ENCODE measurements at regions not wholly inside any gene's neighbourhood (a gene's known extent, or its start where the extent isn't known, plus 50 kb on each side); places are given as distances from the start of the nearest gene placed in this dataset.

DNA sequence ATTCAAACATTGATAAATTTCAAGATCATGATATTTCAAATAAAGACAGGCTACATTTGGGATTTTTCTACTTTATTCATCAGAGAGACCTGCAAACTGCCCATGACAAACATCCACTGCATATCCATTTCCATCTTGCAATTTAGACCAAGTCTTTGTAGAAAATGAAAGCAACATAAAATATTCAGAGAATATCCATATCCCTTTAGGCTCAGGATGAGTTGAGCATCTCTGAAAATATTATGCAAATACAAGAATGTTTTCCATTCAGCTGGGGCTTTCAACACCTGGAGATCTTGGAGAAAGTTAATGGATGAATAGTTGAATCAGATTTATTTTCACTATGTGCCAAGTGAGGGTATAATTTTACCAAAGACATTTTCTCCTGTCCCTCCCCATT lies 103.4 kb downstream of the TUSC7 start:
- Histone ChIP-seq H3F3A (ENCODE audit: insufficient read depth) (no peaks in the 10 kb centered on the region), H3K4me1 (ENCODE audit: insufficient read depth) (no peaks in the 10 kb centered on the region), H3K9me3 (ENCODE audit: low read depth) (no peaks in the 10 kb centered on the region), H3K4me3 (no peak overlapping the region), H4K20me1 (ENCODE audit: insufficient read depth) (no peaks in the 10 kb centered on the region), H3K9ac (no peak overlapping the region), H3K27ac (no peak overlapping the region), H2AFZ (no peak overlapping the region), H3K4me2 (ENCODE audit: unreplicated experiment) (no peak overlapping the region), H3K9me2 (ENCODE audit: insufficient read depth) (no peaks in the 10 kb centered on the region), H3K27me3 (replicated peaks; ENCODE audit: insufficient read depth) (no peaks in the 10 kb centered on the region), H3K36me3 (ENCODE audit: low read depth) (no peaks in the 10 kb centered on the region), H3K79me2 (ENCODE audit: insufficient read depth) (no peaks in the 10 kb centered on the region)
- DNase-seq, result no peak
- no peak for TF ChIP-seq EZH2 (IDR thresholded peaks at IDR 0.05; ENCODE audit: insufficient read depth, poor library complexity, severe bottlenecking)
- TF ChIP-seq EZH2phosphoT487 (IDR thresholded peaks at IDR 0.05; ENCODE audit: insufficient read depth, low read depth), result no peak
- in situ Hi-C loops (cut with MboI), result no loop called here

DNA sequence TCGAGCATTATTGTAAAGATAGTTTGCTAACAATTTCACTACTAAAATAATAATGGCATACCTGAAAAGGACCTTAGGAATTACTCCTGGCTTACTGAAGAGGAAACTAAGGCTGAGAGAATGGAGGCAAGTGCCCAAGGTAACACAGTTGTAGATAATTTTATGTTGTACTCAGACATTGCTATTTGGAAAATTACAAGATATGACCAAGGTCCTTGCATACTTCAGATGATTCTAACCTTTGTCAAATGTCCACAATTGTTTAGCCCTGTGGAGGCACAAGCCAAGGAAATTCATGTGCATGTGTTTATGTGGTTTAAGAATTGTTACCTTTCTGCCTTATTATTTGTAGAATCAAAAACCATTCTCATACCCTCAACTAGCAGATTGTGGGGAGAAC lies 105.7 kb downstream of the TUSC7 start:
- Histone ChIP-seq H3K27me3 (replicated peaks; ENCODE audit: insufficient read depth) (no peaks in the 10 kb centered on the region), H3K4me1 (ENCODE audit: insufficient read depth) (no peaks in the 10 kb centered on the region), H3K4me3 (no peak overlapping the region), H3K27ac (no peak overlapping the region), H3K9me2 (ENCODE audit: insufficient read depth) (no peaks in the 10 kb centered on the region), H2AFZ (no peak overlapping the region), H3K4me2 (ENCODE audit: unreplicated experiment) (no peak overlapping the region), H3F3A (ENCODE audit: insufficient read depth) (no peaks in the 10 kb centered on the region), H4K20me1 (ENCODE audit: insufficient read depth) (no peaks in the 10 kb centered on the region), H3K79me2 (ENCODE audit: insufficient read depth) (no peaks in the 10 kb centered on the region), H3K9ac (no peak overlapping the region), H3K9me3 (ENCODE audit: low read depth) (no peaks in the 10 kb centered on the region), H3K36me3 (ENCODE audit: low read depth) (no peaks in the 10 kb centered on the region)
- WGBS, 2 experiments (ENCODE audit: low coverage in 1 of 2, low lambda C conversion rate in 2 of 2, missing lambda C conversion rate in 2 of 2), result 21 to 41% methylated on average over 1 of the region's 1 CpG
- TF ChIP-seq EZH2 (IDR thresholded peaks at IDR 0.05; ENCODE audit: insufficient read depth, poor library complexity, severe bottlenecking) (no peak), EZH2phosphoT487 (IDR thresholded peaks at IDR 0.05; ENCODE audit: insufficient read depth, low read depth) (no peak)
- in situ Hi-C loops (cut with MboI), result no loop called here
- DNase-seq, result no peak

DNA sequence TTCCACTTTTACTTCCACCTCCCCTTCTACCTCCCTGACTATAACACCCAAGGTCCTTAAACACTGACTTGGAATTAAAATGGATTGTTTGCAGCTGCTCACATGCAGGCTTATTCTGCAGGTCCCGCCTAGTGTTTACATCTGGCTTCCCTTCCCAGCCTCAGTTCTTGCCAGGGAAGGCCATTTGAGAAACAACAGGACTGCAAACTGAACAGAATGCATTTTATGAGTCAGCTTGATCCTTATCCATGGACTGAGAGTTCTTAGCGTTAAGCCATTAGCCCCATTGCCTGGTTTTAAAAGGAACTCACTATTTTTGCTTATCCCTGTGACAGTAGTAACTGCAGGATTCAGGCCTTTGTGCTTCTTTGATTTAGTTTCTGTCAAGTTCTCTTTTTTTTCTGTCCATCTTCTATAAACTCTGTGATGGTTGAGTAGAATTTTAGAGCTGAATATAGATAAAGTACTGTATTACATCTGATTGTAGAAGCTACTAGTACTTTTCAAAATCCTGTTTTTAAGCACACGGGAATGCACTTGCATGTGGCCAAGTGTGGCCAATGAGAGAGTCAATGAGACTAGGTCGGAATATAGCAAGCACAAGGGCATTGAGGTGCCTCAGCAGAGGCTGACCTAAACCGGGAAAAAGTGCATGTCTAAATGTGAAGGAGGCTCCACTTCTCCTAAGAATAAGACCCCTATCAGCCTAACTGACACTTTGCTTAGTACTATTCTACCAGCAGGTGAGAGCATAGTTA lies 106.4 kb downstream of the TUSC7 start:
- Histone ChIP-seq H3K79me2 (ENCODE audit: insufficient read depth) (no peaks in the 10 kb centered on the region), H3K9ac (no peak overlapping the region), H3K4me1 (ENCODE audit: insufficient read depth) (no peaks in the 10 kb centered on the region), H3F3A (ENCODE audit: insufficient read depth) (no peaks in the 10 kb centered on the region), H3K27ac (no peak overlapping the region), H3K9me2 (ENCODE audit: insufficient read depth) (no peaks in the 10 kb centered on the region), H3K4me2 (ENCODE audit: unreplicated experiment) (no peak overlapping the region), H3K4me3 (no peak overlapping the region), H2AFZ (no peak overlapping the region), H3K9me3 (ENCODE audit: low read depth) (no peaks in the 10 kb centered on the region), H4K20me1 (ENCODE audit: insufficient read depth) (no peaks in the 10 kb centered on the region), H3K36me3 (ENCODE audit: low read depth) (no peaks in the 10 kb centered on the region), H3K27me3 (replicated peaks; ENCODE audit: insufficient read depth) (no peaks in the 10 kb centered on the region)
- 33% methylated on average over 5 of the region's 5 CpGs for WGBS, 2 experiments (ENCODE audit: low coverage in 1 of 2, low lambda C conversion rate in 2 of 2, missing lambda C conversion rate in 2 of 2)
- peak; percentile 35 for DNase-seq
- TF ChIP-seq EZH2phosphoT487 (IDR thresholded peaks at IDR 0.05; ENCODE audit: insufficient read depth, low read depth), result no peak
- TF ChIP-seq EZH2 (IDR thresholded peaks at IDR 0.05; ENCODE audit: insufficient read depth, poor library complexity, severe bottlenecking), result no peak
- in situ Hi-C loops (cut with MboI), result no loop called here

DNA sequence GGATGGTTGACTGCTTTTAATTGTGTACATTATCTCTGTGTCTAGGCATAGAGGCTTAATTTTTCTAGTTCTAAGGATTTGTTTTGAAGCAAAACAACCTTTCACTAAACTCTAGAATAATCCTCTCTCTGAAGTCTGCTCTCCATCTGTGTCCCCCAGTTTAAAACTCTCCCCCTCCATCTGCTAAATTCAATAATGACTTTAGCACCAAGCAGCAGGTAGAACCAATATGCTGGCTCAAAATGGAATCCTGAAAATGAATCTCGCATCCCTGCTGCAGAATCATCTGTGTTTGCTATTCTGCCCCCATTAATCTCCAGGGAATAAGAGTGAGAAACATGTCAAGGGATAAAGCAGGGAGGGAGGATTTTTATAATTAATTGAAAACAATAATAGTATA lies 111.8 kb downstream of the TUSC7 start:
- no peak for TF ChIP-seq EZH2phosphoT487 (IDR thresholded peaks at IDR 0.05; ENCODE audit: insufficient read depth, low read depth)
- no peak for TF ChIP-seq EZH2 (IDR thresholded peaks at IDR 0.05; ENCODE audit: insufficient read depth, poor library complexity, severe bottlenecking)
- Histone ChIP-seq H3K79me2 (ENCODE audit: insufficient read depth) (no peaks in the 10 kb centered on the region), H3K9me3 (ENCODE audit: low read depth) (no peaks in the 10 kb centered on the region), H3K4me3 (no peak overlapping the region), H3K27me3 (replicated peaks; ENCODE audit: insufficient read depth) (no peaks in the 10 kb centered on the region), H3F3A (ENCODE audit: insufficient read depth) (no peaks in the 10 kb centered on the region), H3K9me2 (ENCODE audit: insufficient read depth) (no peaks in the 10 kb centered on the region), H4K20me1 (ENCODE audit: insufficient read depth) (no peaks in the 10 kb centered on the region), H3K9ac (no peak overlapping the region), H3K4me1 (ENCODE audit: insufficient read depth) (no peaks in the 10 kb centered on the region), H3K27ac (no peak overlapping the region), H2AFZ (no peak overlapping the region), H3K4me2 (ENCODE audit: unreplicated experiment) (no peak overlapping the region), H3K36me3 (ENCODE audit: low read depth) (no peaks in the 10 kb centered on the region)
- no peak for DNase-seq
- in situ Hi-C loops (cut with MboI), result no loop called here
- 76 to 91% methylated on average over 1 of the region's 1 CpG for WGBS, 2 experiments (ENCODE audit: low coverage in 1 of 2, low lambda C conversion rate in 2 of 2, missing lambda C conversion rate in 2 of 2)

DNA sequence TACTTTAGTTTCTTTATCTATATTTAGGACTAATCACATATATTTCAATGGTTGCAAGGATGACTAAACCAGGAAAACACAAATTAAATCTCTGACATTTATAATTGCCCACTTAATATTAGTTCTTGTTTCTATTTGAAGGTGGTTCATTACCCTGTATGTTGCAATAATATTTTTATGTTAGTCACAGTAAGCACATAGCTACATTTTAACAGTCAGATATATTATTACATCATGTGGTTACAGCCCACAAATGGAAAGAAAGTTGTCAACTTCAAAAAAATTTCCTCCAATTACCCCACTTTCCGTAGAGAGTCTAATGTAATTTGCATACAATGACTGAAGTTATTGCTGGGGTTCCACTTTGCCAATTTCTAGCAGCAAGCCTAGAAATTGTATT lies 114.6 kb downstream of the TUSC7 start:
- WGBS, 2 experiments (ENCODE audit: low coverage in 1 of 2, low lambda C conversion rate in 2 of 2, missing lambda C conversion rate in 2 of 2), result 66 to 67% methylated on average over 1 of the region's 1 CpG
- in situ Hi-C loops (cut with MboI), result no loop called here
- H3K9ac ChIP-seq, result no peak overlapping the region

More for the DNA sequence above, 114.6 kb downstream of the TUSC7 start:
- no peak for DNase-seq
- Histone ChIP-seq H3K36me3 (ENCODE audit: low read depth) (no peaks in the 10 kb centered on the region), H3F3A (ENCODE audit: insufficient read depth) (no peaks in the 10 kb centered on the region), H3K9me2 (ENCODE audit: insufficient read depth) (no peaks in the 10 kb centered on the region; the same call in 1 of the 2 replicates), H3K4me1 (ENCODE audit: insufficient read depth) (no peaks in the 10 kb centered on the region), H3K4me2 (ENCODE audit: unreplicated experiment) (no peak overlapping the region), H4K20me1 (ENCODE audit: insufficient read depth) (no peaks in the 10 kb centered on the region), H3K27ac (no peak overlapping the region), H2AFZ (no peak overlapping the region), H3K9me3 (ENCODE audit: low read depth) (no peaks in the 10 kb centered on the region), H3K4me3 (no peak overlapping the region), H3K79me2 (ENCODE audit: insufficient read depth) (no peaks in the 10 kb centered on the region), H3K27me3 (replicated peaks; ENCODE audit: insufficient read depth) (no peaks in the 10 kb centered on the region)
- TF ChIP-seq EZH2 (IDR thresholded peaks at IDR 0.05; ENCODE audit: insufficient read depth, poor library complexity, severe bottlenecking) (no peak), EZH2phosphoT487 (IDR thresholded peaks at IDR 0.05; ENCODE audit: insufficient read depth, low read depth) (no peak)

Data from GM23248 (cell line).